NOMO-1 treated with dmso at 0.1 percent for 144 hours (cell line): ENCODE measurements at regions not wholly inside any gene's neighbourhood (a gene's known extent, or its start where the extent isn't known, plus 50 kb on each side); places are given as distances from the start of the nearest gene placed in this dataset.

Experiments
- DNase-seq: peaks from one replicate; lab custom pipeline; 2025; ENCODE audit not compliant: unreplicated experiment; lab: John Stamatoyannopoulos, UW

DNA sequence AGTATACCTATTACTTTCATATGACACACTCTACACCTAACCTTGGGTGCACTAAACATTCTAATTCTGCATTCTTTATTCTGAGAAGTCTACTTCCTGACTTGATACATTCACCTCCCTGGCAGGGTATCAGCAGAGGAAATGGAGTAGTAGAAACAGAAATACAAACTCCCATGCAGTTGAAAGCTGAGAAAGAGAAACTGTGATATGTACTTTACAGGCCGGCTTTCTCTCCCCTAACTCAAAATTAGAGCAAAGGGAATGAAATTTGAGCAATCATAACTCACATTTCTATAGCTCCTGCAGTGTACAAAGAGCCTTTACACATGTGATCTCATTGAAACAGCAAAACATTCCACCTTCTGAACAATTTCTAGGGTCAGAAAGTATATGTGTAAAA is 135.5 kb upstream of the COL8A1 start:
- no peak for DNase-seq

DNA sequence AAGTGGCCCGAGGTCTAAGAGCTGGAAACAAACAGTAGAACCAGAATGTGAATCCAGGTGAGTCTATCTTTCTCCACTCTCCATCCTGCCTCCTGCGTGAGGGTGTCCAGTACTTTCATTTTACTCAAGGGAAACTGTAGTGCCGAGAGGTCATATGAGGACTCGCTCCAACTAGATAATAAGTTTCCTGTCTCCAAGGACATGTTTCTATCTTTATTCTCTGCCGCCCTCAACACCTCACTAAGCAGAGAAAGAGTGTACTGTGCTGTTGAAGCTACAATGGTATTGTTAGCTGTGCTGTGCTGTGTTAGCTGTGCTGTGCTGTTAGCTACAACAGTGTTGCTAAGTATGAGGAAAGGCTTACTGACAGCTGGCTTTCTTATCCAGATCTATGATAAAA is 137.9 kb upstream of the COL8A1 start:
- no peak for DNase-seq

DNA sequence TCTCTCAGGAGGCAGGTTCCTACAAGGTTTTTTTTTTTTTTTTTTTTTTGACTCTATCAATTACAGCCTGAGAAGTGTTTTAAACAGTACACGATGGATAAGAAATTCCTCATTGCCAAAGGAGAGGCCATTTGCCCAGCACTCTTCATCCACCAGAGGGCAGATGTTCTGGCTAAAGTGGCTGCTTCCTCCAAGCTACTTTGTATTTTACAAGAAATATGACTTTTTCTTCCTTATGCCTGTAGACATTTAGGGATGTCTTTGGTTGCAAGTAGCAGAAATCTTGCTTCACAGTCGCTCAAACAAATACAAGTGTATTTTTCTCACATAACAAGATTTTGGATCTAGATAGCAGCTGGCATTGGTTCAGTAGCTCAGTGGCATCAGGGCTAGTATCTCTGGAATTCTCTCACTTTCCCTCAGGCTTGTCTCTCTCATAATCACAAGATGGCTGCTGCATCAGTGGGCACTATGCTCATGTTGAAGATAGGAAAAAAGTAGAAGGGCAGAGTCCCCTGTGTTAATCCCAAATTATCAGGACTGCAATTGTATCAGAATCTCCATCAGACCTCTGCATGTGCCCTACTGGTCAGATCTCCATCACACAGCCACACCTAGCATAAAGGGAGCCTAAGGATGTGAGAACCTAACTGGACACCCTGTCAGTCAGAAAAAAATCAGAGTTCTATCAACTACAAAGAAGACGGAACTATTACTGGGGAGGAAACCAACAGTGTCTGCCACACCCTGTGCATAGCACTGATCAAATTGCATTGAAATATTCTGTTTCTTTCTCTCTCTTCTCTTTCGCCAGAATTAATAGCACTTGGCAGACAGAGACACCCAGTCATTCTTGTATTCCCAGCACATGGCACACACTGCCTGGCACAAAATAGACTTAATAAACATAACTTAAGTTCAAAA is 138.9 kb upstream of the COL8A1 start:
- no peak for DNase-seq

DNA sequence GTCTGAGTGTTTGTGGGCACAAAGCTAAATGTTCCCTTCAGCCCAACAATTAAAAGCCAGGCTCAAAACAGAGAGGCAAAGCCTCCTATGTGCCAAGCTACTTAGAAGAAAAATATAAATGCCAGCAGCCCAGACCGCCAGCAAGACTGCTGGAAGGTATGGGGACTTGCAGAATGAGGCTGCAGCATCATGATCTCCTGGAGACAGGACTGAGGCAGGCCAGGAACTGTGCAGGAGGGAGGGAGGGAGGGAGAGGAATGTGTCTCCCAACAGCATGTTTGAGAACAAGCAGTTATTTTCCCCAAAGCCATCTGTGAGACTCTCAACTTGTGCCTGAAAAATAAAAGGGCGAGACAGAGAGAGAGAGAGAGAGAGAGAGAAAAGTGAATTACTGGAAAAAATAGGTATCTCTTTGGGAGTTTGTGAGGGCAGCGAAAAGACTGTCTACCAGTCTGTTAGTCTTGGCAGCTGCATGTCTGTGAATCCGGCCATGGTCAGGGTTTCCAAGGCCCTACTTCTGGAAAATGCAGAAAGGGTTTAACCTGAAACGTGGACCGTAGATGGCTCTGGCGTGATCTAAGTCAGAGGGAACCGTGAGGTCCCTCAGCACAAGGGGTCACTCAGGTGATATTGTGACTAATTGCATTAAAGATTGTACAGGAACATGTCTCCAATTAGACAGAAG is 139.7 kb upstream of the COL8A1 start:
- DNase-seq, result no peak

DNA sequence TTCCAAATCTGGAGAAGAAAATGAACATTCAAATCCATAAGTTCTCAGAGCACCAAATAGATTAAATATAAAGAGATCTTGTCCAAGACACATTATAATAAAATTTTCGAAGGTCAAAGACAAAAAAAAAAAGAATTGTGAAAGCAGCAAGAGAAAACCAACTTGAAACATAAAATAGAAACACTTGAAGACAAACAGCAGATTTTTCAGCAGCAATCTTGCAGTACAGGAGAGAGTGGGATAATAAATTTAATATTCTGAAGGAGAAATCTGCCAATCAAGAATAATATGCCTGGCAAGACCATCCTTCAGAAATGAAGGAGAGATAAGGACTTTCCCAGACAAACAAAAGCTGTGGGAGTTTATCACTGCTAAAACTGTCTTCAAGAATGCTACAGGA is 150.5 kb upstream of the COL8A1 start:
- no peak for DNase-seq

DNA sequence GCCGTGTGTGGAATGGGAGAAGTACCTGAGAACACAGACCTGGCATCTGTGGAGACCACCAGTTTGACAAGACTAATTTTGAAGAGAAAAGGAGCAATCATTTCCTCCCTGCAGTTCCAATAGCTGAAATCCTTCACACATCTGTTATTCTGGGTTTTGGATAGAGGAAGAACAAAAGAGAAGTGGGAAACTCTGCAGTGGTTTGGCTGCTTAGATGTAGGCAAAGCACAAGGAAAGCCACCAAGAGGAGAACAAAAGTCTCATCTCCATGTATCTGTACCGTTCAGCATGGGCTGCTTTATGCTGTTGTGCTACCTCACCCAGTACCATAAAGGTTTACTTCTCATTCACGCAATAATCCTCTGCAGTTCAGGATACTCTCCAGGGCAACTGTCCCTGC is 153.1 kb upstream of the COL8A1 start:
- DNase-seq, result no peak

DNA sequence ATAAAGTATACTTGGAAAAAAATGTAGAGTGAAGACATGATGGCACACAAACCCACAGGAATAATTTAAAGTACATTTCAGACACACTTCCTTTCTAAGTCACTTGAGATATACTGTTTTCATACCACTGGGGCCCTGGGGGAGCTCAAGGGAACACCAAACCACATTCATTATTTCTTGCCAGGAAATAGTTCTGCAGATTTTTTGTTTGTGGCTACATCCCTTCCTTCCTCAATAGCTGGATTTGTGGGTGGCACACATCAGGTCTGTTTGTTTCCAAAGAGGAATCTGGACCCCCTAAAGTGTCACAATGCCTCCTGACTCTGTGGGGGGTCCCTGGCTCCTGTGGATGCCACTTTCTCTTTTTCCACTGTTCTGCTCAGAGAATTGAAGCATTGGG is 153.5 kb upstream of the COL8A1 start:
- DNase-seq, result no peak

DNA sequence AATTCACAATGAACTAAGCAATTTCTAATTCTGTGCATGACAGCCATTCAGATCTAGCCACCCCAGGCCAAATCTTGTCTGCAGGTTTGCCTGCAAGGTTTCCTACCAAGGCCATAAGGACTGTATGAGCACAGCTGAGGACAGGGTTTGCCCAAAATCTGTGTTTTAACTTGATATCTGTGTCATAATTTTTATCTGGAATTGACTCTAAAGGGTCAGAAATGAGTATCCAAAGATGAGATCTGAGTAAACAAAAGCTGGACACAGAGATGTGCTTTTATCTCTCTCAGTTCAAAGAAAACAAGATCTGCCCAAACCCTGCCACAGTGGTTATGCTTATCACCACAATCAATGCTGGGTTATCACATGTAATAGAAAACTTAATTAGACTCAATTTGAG is 154.6 kb upstream of the COL8A1 start:
- DNase-seq, result no peak

DNA sequence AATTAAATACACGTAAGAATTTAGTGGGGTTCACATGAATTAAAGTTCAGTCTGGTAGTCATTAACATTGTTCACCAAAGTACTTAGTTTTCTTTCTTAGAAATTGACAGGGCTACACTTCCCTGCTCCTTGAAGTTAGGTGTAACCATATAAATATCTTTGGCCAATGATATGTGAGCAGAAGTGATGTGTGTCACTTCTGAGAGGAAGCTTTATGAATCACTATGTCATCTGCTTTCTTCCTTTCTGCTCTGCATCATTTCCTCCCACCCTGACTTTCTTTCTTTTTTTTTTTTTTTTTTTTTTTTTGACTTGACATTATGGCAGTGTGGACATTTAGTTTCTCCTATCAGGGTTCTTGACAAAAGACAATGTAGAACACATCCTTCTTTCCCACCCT is 156.2 kb upstream of the COL8A1 start:
- DNase-seq, result no peak

DNA sequence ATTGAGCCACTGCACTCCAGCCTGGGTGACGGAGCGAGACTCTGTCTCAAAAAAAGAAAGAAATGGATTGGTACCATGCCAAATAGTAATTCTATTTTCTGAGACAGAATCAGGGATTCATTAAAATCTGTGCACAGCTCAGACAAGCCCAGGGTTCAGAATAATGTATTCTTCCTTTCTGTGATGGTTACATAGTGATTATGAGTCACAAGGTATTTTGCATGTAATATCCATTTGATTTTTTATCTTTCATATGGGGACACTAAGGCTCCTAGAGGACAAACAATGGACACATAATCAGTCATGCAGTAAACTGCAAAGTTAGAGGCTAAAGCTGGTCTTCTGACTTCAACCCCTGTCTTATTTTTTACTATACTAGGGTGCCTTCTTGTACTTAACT is 156.8 kb upstream of the COL8A1 start:
- DNase-seq, result no peak

DNA sequence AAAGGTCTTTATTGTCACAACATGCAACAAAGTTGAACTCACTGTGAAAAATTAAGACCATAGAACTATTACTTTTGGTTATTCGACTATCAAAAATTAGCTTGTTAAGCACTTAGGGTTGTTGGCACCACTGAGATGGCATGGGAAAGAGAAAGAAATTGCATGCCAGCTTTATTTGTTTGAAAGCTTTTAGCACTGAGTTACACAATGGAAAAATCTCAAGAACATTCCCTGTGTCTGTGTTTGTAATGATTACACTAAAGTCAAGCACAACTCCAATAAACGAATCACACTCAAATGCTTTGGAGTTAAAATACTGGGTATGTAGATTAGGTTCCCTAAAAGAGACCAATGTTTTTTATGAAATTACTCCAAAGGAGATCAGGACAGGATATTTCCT is 158.6 kb upstream of the COL8A1 start:
- DNase-seq, result no peak

DNA sequence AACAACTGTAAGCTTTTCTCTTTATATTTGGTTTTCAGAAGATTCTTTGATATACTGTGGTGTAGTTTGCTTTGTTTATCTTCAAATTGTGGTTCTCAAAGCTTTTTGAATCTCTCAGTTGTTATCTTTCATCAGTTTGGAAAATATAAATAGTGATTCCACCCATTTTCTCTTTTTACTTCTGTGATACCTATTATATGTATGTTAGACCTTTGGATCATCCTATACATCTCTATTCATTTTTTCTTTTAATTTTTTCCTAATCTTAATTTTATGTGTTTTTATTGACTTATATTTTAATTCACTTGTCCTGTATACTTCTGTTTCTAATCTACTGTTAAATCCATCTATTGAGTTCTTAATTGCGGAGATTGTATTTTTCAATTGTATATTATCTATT is 160.7 kb upstream of the COL8A1 start:
- no peak for DNase-seq

DNA sequence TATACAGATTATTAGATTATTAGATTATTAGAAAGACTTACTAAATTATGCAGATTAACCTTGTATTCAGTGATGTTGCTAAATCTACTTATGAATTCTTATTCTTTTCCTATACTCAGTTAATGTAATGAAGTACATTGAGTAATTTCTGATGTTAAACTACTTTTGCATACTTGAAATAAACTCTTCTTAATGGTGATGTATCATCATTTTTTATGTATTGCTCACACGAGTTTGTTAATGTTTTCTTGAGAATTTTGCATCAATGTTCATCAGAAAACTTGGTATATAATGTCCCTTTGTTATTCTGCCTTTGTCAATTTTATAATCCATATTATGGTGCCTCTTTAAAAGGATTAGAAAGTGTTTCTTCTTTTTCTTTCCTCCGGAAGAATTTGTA is 163.2 kb upstream of the COL8A1 start:
- DNase-seq, result no peak

DNA sequence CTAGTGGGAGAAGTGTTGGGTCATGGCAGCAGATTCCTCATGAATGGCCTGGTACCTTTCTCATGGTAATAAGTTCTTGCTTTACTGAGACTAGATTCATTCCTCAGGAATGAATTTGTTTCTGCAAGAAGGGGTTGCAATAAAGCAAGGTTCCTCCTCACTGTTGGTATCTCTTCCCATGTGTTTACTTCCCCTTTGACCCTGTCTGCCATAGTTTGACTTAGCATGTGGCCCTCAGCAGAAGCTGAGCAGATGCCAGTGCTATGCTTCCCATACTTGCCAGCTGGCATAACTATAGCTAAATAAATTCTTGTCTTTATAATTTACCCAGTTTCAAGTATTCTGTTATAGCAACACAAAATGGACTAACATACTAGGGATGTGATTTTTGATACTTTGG is 163.6 kb upstream of the COL8A1 start:
- DNase-seq, result no peak

DNA sequence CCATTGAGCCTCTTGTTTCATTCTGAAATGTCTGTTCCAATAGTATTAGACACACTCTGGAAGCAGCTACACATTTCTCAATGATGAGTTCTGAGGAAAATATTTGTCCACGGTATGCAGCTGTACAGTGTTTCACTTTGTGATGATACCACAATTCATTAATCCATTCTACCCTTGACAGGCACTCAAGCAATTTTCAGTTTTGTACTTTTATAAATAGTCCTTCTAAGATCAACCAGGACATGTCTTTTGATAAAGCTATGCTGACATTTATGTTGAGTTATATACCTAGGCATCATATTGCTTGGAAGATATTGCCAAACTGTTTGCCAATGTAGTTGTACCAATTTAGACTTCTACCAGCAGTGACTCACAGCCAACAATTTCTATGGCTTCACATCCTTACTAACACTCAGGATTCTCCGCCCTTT is 165.1 kb upstream of the COL8A1 start:
- DNase-seq, result no peak

DNA sequence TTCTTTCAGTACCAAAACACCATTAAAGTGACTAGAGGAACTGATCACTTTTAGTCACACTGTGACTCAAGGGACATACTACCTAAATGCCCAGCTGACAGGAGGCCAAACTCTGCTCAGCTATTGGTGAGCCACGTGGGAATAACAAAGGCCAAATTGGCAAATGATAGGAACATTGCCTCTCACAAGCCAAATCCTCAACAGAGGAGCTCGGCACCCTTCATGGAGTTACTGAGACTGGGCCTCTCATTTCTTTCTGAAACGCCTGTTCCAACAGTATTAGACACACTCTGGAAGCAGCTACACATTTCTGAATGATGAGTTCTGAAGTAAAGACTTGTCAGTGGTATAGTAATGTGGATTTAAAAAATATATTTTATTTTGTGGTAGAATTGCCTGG is 166.0 kb upstream of the COL8A1 start:
- DNase-seq, result no peak

DNA sequence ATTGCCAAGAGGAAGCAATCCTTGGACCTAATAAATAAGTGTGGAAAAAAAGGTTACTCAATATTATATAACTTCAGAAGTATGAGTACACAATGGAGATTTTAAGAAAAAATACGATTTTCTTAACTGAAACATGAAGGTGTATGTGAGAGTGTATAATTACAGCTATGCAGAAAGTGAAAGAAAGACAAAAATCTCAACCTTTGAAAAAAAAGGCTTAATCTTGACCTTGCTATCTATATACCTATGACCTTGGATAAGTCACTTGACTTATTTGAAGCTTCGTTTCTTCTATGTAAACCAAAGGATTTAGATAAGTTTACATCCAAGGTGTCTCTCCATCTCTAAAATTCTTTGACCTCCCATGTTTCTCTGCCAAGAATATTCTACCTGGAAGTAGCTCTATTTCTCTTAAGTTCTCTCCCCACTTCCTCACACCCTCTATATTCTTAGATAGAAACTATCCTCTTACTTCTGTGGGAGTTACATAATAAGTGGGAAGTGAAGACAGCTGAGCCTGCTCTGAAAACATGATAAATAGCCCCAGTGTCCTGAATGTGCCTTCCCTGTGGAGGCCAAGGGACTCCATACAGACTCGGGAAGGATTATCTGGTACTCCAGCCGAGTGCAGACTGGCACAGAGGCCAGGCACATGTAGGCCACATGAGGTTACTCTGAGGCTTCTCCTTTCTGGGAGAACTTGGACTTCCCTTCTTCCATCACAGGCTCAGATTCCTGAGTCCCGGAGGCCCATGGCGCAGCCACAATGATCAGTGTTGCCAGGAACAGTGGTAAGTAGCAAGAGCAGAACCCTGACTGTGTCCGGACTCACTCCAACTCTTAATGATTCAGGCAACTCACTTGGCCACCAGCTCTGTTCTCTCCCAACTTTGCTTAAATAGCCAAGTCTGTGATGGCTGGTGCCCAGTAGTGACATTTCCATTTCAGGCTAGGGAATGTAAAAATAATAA is 166.8 kb upstream of the COL8A1 start:
- no peak for DNase-seq

DNA sequence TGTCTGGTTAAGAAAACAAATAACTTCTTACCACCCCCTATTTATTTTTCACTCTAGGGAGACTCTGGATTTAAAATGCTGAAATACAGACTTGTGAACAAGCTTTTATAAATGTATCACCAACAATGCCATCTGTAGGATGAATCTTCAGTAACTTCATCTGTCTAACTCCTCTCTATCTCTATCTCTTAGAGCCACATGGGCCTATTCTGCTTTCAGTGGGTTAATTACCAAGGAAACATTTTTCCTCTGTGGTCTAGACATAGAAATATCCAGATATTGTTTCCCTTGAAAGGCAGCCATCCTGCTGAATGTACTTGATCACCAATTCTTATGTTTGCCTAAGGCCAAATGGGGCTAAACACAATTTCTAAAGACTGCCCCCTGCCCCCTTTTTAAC is 167.6 kb upstream of the COL8A1 start:
- DNase-seq, result no peak

DNA sequence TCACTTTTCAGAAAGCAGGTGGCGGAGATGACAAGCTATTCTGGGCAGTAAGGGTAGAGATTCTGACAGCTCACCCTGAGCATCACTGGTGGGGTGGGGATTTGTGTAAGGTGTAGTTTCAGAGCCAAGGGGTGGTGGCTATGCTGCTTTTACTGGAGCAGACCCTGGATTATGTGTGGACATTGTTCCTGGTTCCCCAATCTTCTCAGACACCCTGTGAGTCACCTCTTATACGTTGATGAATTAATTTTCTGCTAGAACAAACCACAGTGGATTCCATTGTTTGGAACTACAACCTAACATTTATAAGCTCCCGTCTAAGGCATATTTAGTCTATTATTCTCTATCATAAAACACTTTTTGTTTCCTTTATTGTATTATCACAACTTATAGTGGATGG is 169.5 kb upstream of the COL8A1 start:
- no peak for DNase-seq

DNA sequence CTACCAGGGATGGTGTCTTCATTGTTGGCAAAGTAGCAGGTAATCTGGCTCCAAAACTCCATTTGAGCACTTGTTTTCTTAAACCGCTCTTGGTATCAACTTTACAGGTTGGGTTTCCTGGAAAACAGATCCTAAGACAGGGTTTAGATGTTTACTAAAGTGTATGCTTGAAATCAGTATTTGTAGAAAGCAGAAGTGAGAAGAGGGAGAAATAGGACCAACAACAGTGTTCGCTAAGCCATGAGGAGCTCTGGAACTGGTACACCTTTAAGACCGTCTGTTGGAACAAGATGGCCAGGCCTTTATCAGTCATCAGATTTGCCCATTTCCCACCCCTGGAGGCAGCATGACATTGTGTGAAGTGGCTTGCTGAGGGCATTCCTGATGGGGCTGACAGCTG is 171.0 kb upstream of the COL8A1 start:
- no peak for DNase-seq

DNA sequence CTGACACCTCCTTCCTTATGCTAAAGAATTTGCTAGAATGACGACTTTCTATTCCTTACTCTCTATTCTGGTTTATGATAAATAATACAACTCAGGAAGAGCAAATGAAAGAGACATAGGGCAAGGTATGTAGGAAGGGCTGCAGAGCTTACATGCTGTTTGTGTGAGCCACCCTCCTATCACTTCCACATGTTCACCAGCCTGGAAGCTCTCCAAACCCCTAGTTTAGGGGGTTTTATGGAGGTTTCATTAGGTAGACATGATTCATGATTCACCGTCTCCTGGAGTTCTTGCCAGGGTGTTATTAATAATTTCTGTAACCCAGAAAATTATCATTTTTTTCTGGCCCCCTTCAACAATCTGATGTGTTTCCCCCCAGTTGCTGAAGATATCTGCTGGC is 172.1 kb upstream of the COL8A1 start:
- no peak for DNase-seq
